Neutrophil (primary cell): ENCODE measurements at regions not wholly inside any gene's neighbourhood (a gene's known extent, or its start where the extent isn't known, plus 50 kb on each side); places are given as distances from the start of the nearest gene placed in this dataset.

ENCODE experiments used
- H3K27ac ChIP-seq: fragments of 200-600 bp; sonication (generic); 2 replicates; pipeline ENCODE4 v1.5.1; 2016; ENCODE audit warnings: mild to moderate bottlenecking, moderate library complexity
- H3K27me3 ChIP-seq: fragments of 200-600 bp; sonication (generic); 2 replicates; pipeline ENCODE4 v1.6.0; 2016; ENCODE audit warnings: mild to moderate bottlenecking
- H3K36me3 ChIP-seq: fragments of 200-600 bp; sonication (generic); 2 replicates; pipeline ENCODE4 v1.5.1; 2017
- H3K4me1 ChIP-seq, 2 experiments: fragments of 200-600 bp in 1 of 2; sonication (generic) in 1 of 2; 1 replicate in 1 of 2; 2 replicates in 1 of 2; pipeline versions ENCODE4 v1.5.1 to v1.6.1; 2013 to 2016; ENCODE audit warnings: low read depth in 1 of 2, low read length in 1 of 2, mild to moderate bottlenecking in 1 of 2, moderate library complexity in 1 of 2; ENCODE audit not compliant: control insufficient read depth in 1 of 2, insufficient read depth in 1 of 2
- H3K4me3 ChIP-seq, 2 experiments: fragments of 200-600 bp in 1 of 2; sonication (generic) in 1 of 2; 1 replicate in 1 of 2; 2 replicates in 1 of 2; pipeline ENCODE4 v1.5.1; 2013 to 2016; ENCODE audit warnings: low read depth in 1 of 2, low read length in 1 of 2, mild to moderate bottlenecking in 1 of 2, moderate library complexity in 1 of 2
- H3K9me3 ChIP-seq: fragments of 200-600 bp; sonication (generic); 2 replicates; pipeline ENCODE4 v1.5.1; 2016
- TF ChIP-seq, protein P1 (sequence below): fragments of 200-600 bp; sonication (generic); IDR thresholded peaks from 2 replicates; pipeline ENCODE4 v1.5.1; 2016; ENCODE audit warnings: antibody characterized with exemption

DNA sequence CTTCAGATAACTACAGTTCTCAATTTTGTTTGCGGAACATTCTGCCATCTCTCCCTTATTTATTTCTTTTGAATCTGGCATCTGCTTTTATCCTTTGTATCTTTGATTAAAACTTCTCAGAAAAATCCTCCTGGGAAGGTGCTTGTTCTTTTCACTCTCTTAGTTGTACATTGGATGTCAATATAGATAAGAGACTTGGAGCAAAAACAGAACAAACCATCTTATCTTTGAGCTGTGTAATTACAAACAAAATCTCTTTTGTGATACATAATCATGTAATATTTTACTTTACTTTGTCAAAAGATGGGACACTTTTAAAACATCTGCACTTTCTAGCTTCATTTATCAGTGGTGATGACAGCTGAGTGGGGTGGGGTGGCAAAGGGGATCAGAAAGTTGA is 307.2 kb upstream of the LYPLAL1 start:
- H3K36me3 ChIP-seq = no peaks in the 10 kb centered on the region
- no peak overlapping the region for H3K4me3 ChIP-seq
- H3K9me3 ChIP-seq = no peaks in the 10 kb centered on the region
- no peaks in the 10 kb centered on the region for H3K27me3 ChIP-seq
- H3K27ac ChIP-seq = no peak overlapping the region
- TF ChIP-seq, protein P1, sequence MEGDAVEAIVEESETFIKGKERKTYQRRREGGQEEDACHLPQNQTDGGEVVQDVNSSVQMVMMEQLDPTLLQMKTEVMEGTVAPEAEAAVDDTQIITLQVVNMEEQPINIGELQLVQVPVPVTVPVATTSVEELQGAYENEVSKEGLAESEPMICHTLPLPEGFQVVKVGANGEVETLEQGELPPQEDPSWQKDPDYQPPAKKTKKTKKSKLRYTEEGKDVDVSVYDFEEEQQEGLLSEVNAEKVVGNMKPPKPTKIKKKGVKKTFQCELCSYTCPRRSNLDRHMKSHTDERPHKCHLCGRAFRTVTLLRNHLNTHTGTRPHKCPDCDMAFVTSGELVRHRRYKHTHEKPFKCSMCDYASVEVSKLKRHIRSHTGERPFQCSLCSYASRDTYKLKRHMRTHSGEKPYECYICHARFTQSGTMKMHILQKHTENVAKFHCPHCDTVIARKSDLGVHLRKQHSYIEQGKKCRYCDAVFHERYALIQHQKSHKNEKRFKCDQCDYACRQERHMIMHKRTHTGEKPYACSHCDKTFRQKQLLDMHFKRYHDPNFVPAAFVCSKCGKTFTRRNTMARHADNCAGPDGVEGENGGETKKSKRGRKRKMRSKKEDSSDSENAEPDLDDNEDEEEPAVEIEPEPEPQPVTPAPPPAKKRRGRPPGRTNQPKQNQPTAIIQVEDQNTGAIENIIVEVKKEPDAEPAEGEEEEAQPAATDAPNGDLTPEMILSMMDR = no peak
- no peaks in the 10 kb centered on the region for H3K4me1 ChIP-seq

DNA sequence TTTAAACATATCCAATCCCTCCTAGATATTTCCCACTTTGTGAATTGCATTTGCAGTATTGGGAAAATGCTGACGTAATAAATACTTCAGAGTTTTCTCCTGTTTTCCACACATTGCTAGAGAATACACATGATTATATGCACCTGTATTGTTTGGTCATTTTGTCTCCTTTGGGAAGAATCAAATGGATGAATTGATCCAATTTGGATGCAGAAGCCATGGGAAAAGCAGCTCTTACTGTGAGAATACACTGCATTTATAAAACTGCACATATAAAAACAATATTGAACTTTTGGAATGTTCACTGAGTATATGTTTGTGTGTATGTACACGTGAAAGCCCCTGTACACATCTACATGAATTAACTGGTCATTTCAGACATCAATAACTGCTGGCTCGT is 306.6 kb upstream of the LYPLAL1 start:
- Histone ChIP-seq H3K27me3 (no peaks in the 10 kb centered on the region), H3K9me3 (no peaks in the 10 kb centered on the region), H3K4me3 (no peak overlapping the region), H3K36me3 (no peaks in the 10 kb centered on the region), H3K27ac (no peak overlapping the region), H3K4me1 (no peaks in the 10 kb centered on the region)
- TF ChIP-seq, protein P1 = no peak

DNA sequence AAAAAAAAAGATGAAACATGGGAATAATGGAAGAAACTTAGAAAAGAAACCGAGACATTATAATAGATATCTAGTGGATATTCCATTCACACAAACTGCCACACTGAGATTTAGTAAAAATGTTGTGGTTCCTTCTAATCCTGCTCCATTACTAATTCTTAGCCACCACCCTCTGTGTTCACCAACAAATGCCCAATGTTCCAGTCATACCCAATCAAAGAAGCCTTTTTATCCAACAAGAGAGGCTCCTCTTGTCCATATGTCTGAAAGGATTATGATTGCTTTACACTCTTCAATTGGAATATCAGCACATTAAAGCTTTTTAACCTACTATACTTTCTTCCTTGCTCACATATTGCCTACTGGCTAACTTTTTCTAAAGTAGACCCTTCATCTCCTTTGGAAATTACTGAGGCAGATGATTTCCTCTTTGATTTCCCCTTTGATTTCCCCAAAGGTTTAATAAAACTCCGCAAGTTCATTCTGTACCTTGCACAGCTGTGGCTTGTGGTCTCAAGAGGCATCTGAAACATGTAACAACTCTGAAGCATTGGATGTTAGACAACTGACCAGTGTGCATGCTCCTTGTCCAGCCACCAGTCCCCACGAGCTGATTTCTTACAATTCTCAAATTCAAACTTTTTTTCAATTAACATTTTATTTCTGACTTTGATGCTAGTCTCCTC is 305.6 kb upstream of the LYPLAL1 start:
- TF ChIP-seq, protein P1 = no peak
- Histone ChIP-seq H3K27ac (no peak overlapping the region), H3K4me3 (no peak overlapping the region), H3K4me1 (no peaks in the 10 kb centered on the region), H3K9me3 (no peaks in the 10 kb centered on the region), H3K27me3 (no peaks in the 10 kb centered on the region), H3K36me3 (no peaks in the 10 kb centered on the region)

DNA sequence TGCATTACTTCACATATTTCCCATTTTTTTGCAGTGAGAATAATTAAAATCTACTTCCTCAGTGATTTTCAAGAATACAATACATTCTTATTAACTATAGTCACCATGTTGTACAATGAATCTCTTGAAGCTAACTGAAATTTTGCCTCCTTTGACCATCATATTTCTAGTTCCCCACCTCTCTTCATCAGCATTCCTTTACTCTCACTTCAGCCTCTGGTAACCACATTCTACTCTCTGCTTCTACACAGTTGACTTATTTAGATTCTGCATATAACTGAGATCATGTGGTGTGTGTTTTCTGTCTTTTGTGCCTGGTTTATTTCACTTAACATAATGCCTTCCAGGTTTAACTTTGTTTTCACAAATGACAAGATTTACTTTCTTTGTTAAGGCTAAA is 304.4 kb upstream of the LYPLAL1 start:
- Histone ChIP-seq H3K9me3 (no peaks in the 10 kb centered on the region), H3K4me3 (no peak overlapping the region), H3K36me3 (no peaks in the 10 kb centered on the region), H3K4me1 (no peaks in the 10 kb centered on the region), H3K27me3 (no peaks in the 10 kb centered on the region), H3K27ac (no peak overlapping the region)
- TF ChIP-seq, protein P1 = no peak

DNA sequence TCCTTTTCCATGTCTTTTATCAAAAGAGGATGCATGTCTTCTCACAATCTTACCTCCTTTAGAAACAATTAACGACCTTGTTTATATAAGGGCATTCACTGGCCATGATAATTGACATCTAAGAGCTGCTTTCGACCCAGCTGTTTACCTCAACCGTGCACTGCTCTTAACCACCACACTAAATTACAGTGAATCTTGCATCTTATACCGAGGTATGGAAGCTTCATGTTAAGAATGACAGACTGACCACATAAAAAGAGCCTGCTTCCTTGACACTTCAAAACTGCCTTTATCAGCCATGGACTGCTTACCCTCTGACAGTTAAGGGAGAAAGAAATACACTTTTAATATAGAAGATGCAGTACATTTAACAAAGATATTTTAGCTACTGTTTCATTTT is 301.7 kb upstream of the LYPLAL1 start:
- H3K9me3 ChIP-seq = no peaks in the 10 kb centered on the region
- TF ChIP-seq, protein P1 = no peak
- no peaks in the 10 kb centered on the region for H3K27me3 ChIP-seq
- no peak overlapping the region for H3K4me3 ChIP-seq
- no peaks in the 10 kb centered on the region for H3K36me3 ChIP-seq
- no peak overlapping the region for H3K27ac ChIP-seq
- no peaks in the 10 kb centered on the region for H3K4me1 ChIP-seq
